MG63 (cell line): ENCODE measurements at regions not wholly inside any gene's neighbourhood (a gene's known extent, or its start where the extent isn't known, plus 50 kb on each side); places are given as distances from the start of the nearest gene placed in this dataset.

Experiments
- DNase-seq: peaks from one replicate; pipeline ENCODE4 v3.0.0-alpha.2; 2020
- H3K27me3 ChIP-seq: fragments of 250-450 bp; sonication (Bioruptor Pico); 2 replicates; pipeline ENCODE4 v1.5.1; 2020; ENCODE audit warnings: mild to moderate bottlenecking, moderate library complexity
- H3K36me3 ChIP-seq: fragments of 250-450 bp; sonication (Bioruptor Pico); 2 replicates; pipeline ENCODE4 v1.5.1; 2020; ENCODE audit warnings: mild to moderate bottlenecking, moderate library complexity
- H3K4me3 ChIP-seq: fragments of 250-450 bp; sonication (Bioruptor Pico); 2 replicates; pipeline ENCODE4 v1.5.1; 2020; ENCODE audit warnings: mild to moderate bottlenecking, moderate library complexity
- H3K9me3 ChIP-seq: fragments of 250-450 bp; sonication (Bioruptor Pico); 2 replicates; pipeline ENCODE4 v1.5.1; 2020; ENCODE audit warnings: mild to moderate bottlenecking, moderate library complexity

- DNase-seq, result peak; percentile 26
- H3K9me3 ChIP-seq, result no peaks in the 10 kb centered on the region
- no peaks in the 10 kb centered on the region for H3K36me3 ChIP-seq
- no peak overlapping the region for H3K4me3 ChIP-seq
- no peaks in the 10 kb centered on the region for H3K27me3 ChIP-seq
Observed at GRCh38 chr2:19815746-19816145, 86.0 kb downstream of the TTC32 start.

DNA sequence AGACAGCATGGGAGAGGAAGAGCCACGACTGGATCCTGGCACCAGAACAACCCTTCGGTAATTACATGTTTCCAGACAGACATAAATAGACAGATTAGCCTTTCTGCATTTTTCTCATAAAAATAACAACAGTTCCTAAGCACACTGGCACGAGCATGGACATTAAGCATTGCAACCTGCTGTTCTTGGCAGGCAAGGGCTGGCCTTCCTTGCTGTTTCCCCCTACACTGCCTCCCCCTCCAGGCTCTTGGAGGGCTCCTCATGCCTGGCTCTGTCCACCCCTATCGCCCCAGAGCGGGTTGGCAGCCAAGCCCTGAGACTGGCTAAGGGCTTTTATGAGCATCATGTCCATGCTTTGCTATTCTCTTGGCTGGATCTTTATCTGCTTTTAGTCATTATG lies 89.6 kb downstream of the TTC32 start:
- peak; percentile 99 for DNase-seq
- Histone ChIP-seq H3K36me3 (no peaks in the 10 kb centered on the region), H3K27me3 (no peaks in the 10 kb centered on the region), H3K4me3 (no peak overlapping the region), H3K9me3 (no peaks in the 10 kb centered on the region)

- H3K36me3 ChIP-seq, result no peaks in the 10 kb centered on the region
- no peaks in the 10 kb centered on the region for H3K9me3 ChIP-seq
- H3K4me3 ChIP-seq, result no peak overlapping the region
- no peak for DNase-seq
- H3K27me3 ChIP-seq, result no peaks in the 10 kb centered on the region
Observed at GRCh38 chr2:19811186-19811585, 90.6 kb downstream of the TTC32 start.

- H3K27me3 ChIP-seq, result no peaks in the 10 kb centered on the region
- H3K36me3 ChIP-seq, result no peaks in the 10 kb centered on the region
- no peaks in the 10 kb centered on the region for H3K9me3 ChIP-seq
- H3K4me3 ChIP-seq, result no peak overlapping the region
- DNase-seq, result peak; percentile 45
Observed at GRCh38 chr2:19810637-19811036, 91.1 kb downstream of the TTC32 start.

- no peak for DNase-seq
- Histone ChIP-seq H3K36me3 (no peaks in the 10 kb centered on the region), H3K9me3 (no peaks in the 10 kb centered on the region)
Observed at GRCh38 chr2:19810148-19810547, 91.6 kb downstream of the TTC32 start.

GRCh38 chr2:19809206-19809605 lies 92.6 kb downstream of the TTC32 start:
- H3K4me3 ChIP-seq, result no peak overlapping the region
- no peak for DNase-seq
- H3K9me3 ChIP-seq, result no peaks in the 10 kb centered on the region
- H3K36me3 ChIP-seq, result no peaks in the 10 kb centered on the region
- no peaks in the 10 kb centered on the region for H3K27me3 ChIP-seq

More at GRCh38 chr2:19810148-19810547, 91.6 kb downstream of the TTC32 start:
- Histone ChIP-seq H3K27me3 (no peaks in the 10 kb centered on the region), H3K4me3 (no peak overlapping the region)

- Histone ChIP-seq H3K9me3 (no peaks in the 10 kb centered on the region), H3K4me3 (no peak overlapping the region), H3K36me3 (no peaks in the 10 kb centered on the region), H3K27me3 (no peaks in the 10 kb centered on the region)
- no peak for DNase-seq
Observed at GRCh38 chr2:19807866-19808265, 93.9 kb downstream of the TTC32 start.

DNA sequence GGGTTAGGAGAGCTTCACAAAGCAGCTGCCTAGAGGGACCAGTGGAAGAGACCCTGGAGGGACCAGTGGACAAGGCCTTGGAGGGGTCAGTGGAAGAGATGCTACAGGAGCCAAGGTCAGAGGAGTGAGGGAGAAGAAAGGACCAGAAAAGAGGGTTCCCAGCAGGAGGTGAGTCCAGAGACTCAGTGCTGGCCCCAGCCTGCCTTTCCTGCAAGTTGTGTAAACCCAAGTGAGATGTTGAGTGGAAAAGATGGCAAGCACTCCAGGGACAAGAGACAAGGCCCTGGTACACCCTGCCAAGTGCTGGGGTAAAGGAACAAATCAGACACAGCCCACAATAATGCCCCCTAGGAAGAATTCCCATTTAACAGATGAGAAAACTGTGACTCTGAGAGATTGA lies 94.4 kb downstream of the TTC32 start:
- no peaks in the 10 kb centered on the region for H3K27me3 ChIP-seq
- no peaks in the 10 kb centered on the region for H3K9me3 ChIP-seq
- H3K36me3 ChIP-seq, result no peaks in the 10 kb centered on the region
- no peak for DNase-seq
- no peak overlapping the region for H3K4me3 ChIP-seq

- Histone ChIP-seq H3K27me3 (no peaks in the 10 kb centered on the region), H3K36me3 (no peaks in the 10 kb centered on the region), H3K9me3 (no peaks in the 10 kb centered on the region), H3K4me3 (no peak overlapping the region)
- DNase-seq, result no peak
Observed at GRCh38 chr2:19806591-19806990, 95.2 kb downstream of the TTC32 start.

DNA sequence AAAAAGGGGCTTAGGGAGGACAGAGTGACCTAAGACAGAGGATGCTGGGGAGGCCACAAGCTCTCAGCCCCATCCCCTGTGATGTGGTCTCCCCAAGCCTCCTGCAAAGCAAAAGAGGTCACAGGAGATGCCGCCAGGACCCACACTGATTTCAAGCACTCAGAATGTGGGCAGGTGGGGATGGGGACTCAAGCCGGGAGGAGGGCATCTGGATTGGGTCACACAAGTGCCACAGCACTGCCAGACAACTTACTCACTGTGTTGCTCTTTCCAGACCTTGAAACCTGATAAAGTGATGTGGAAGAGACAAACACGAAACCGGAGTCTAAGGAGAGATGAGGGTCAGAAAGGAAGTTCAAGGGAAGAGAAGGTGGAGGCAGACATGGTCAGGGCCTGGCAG lies 95.7 kb downstream of the TTC32 start:
- Histone ChIP-seq H3K9me3 (no peaks in the 10 kb centered on the region), H3K4me3 (no peak overlapping the region), H3K27me3 (no peaks in the 10 kb centered on the region), H3K36me3 (no peaks in the 10 kb centered on the region)
- DNase-seq, result no peak

DNA sequence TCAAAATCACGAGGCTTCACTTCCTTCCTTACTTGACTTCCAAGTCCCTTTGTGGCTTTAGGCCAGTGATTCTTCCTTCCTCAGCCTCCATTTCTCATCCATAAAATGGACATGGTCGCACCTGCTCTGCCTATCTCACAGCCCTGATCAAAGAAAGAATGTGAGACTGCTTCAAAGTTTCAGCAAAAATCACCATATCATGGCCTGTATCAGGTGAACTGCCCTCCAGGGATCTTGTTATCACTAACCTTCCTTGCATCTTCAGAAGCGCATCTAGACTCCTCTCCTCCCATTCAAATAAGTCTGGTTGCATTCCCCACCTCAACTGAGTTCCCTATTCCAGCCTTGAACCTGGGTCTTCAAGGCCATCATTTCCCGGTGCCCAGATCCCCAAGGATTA lies 96.5 kb downstream of the TTC32 start:
- H3K9me3 ChIP-seq, result no peaks in the 10 kb centered on the region
- H3K36me3 ChIP-seq, result no peaks in the 10 kb centered on the region
- no peak overlapping the region for H3K4me3 ChIP-seq
- no peaks in the 10 kb centered on the region for H3K27me3 ChIP-seq
- DNase-seq, result no peak

GRCh38 chr2:19804639-19805260 lies 97.0 kb downstream of the TTC32 start:
- no peaks in the 10 kb centered on the region for H3K9me3 ChIP-seq
- no peaks in the 10 kb centered on the region for H3K27me3 ChIP-seq
- H3K4me3 ChIP-seq, result no peak overlapping the region
- H3K36me3 ChIP-seq, result no peaks in the 10 kb centered on the region
- no peak for DNase-seq

GRCh38 chr2:19802086-19802841 lies 99.5 kb downstream of the TTC32 start:
- Histone ChIP-seq H3K27me3 (no peaks in the 10 kb centered on the region), H3K4me3 (no peak overlapping the region), H3K36me3 (no peaks in the 10 kb centered on the region), H3K9me3 (no peaks in the 10 kb centered on the region)
- peak; percentile 39 for DNase-seq

DNA sequence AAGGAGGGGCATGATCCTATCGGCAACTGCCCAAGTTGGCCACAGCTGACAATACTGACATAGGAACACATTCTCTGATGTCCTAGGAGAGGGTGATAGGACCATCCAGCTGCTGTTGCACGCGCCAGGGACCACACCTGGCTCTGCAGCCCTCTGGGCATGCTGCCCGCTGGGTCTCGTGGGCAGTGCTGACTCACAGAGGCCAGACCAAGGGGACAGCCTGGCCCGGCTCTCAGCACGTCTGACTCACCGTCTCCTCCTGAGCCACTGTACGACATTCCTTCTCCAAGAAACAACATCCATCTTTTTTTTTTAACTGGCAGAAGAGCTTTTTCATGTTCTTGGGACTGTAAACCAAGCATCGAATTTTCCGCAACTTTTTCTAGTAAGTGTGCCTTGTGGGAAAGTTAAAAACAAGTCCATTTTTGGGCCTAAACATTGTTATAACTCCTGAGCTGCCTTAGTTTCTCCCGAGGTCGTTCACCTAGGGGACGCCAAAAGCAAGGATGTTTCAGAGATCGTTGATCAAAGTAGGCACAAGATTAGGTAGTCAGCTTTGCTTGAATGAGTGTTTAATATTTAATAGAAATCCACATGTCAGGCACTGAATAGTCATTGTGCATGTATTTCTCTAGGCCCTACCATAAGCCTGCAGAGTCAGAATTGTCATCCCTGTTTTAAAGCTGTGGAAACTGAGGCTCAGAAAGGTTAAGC lies 100.3 kb downstream of the TTC32 start:
- no peaks in the 10 kb centered on the region for H3K36me3 ChIP-seq
- H3K4me3 ChIP-seq, result no peak overlapping the region
- H3K27me3 ChIP-seq, result no peaks in the 10 kb centered on the region
- peak; percentile 97 for DNase-seq
- no peaks in the 10 kb centered on the region for H3K9me3 ChIP-seq

DNA sequence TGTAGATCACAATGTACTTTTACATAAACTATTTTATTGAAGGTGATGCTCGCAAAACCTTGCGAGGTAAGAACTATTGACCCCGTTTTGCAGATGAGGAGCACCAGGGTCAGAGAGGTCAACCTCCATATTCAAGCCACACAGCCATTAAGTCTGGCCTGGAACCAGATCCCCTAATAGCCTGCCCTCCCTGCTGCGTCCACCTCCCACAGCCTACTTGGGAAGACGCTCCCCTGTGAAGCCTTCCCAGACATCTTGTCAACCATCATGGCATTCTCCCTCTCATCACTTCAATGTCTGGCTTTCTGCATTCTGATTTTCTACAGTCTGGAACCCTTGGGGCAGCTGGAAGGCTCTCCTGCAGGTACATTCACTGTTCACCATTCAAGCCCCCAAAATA lies 101.0 kb downstream of the TTC32 start:
- no peak for DNase-seq
- H3K36me3 ChIP-seq, result no peaks in the 10 kb centered on the region
- no peak overlapping the region for H3K4me3 ChIP-seq
- H3K27me3 ChIP-seq, result no peaks in the 10 kb centered on the region
- no peaks in the 10 kb centered on the region for H3K9me3 ChIP-seq

GRCh38 chr2:19799881-19800780 lies 101.7 kb downstream of the TTC32 start:
- Histone ChIP-seq H3K36me3 (no peaks in the 10 kb centered on the region), H3K9me3 (no peaks in the 10 kb centered on the region), H3K4me3 (no peak overlapping the region), H3K27me3 (no peaks in the 10 kb centered on the region)
- no peak for DNase-seq

DNA sequence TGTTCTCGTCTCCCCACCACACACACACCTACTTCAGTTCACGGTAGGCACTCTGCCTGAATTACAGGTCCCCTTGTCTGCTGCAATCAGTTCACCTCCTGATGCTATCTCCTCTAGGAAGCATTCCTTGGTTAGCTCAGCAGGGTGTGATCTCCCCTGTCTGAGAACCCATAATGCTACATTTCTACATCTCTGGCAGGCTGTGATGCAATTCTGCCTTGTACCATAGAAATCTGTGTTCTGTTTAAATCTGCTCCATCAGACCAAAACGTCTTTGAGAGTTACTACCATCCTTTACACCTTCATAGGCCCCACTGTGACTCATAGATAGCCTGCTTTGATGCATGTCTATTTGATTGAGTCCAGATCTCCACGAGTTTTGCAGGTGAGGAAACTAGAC lies 103.9 kb downstream of the TTC32 start:
- Histone ChIP-seq H3K36me3 (no peaks in the 10 kb centered on the region), H3K9me3 (no peaks in the 10 kb centered on the region), H3K4me3 (no peak overlapping the region), H3K27me3 (no peaks in the 10 kb centered on the region)
- DNase-seq, result no peak
